AG09309 (cell line): ENCODE measurements at regions not wholly inside any gene's neighbourhood (a gene's known extent, or its start where the extent isn't known, plus 50 kb on each side); places are given as distances from the start of the nearest gene placed in this dataset.

Source experiments
- DNase-seq: peaks from one replicate; pipeline ENCODE4 v3.0.0-alpha.2; 2010; ENCODE audit warnings: low read depth
- H3K4me3 ChIP-seq: 2 replicates; pipeline ENCODE4 v1.5.1; 2011; ENCODE audit warnings: mild to moderate bottlenecking, low read depth, low read length, moderate library complexity; ENCODE audit not compliant: control insufficient read depth
- CTCF ChIP-seq: IDR thresholded peaks from 2 replicates; pipeline ENCODE4 v1.5.1; 2011; ENCODE audit warnings: mild to moderate bottlenecking, low read depth, low read length, inconsistent platforms; ENCODE audit not compliant: insufficient read depth, control insufficient read depth; ENCODE audit errors: missing control alignments

GRCh38 chr16:49054606-49055005 is 227.0 kb downstream of the CBLN1 start:
- TF ChIP-seq CTCF, result no peak

GRCh38 chr16:49052846-49053245 is 228.8 kb downstream of the CBLN1 start:
- DNase-seq, result no peak
- TF ChIP-seq CTCF, result no peak
- H3K4me3 ChIP-seq, result no peak overlapping the region

More at GRCh38 chr16:49054606-49055005, 227.0 kb downstream of the CBLN1 start:
- no peak for DNase-seq
- no peak overlapping the region for H3K4me3 ChIP-seq

- no peak for DNase-seq
- no peak overlapping the region for H3K4me3 ChIP-seq
- TF ChIP-seq CTCF, result no peak
These were observed 230.1 kb downstream of the CBLN1 start for GRCh38 chr16:49051576-49051975.

- H3K4me3 ChIP-seq, result no peak overlapping the region
- no peak for DNase-seq
- no peak for TF ChIP-seq CTCF
These were observed 231.0 kb downstream of the CBLN1 start for GRCh38 chr16:49050607-49051006.

- H3K4me3 ChIP-seq, result no peak overlapping the region
- DNase-seq, result no peak
- TF ChIP-seq CTCF, result no peak
These were observed 232.0 kb downstream of the CBLN1 start for GRCh38 chr16:49049644-49050043.

- TF ChIP-seq CTCF, result no peak
- DNase-seq, result no peak
- no peak overlapping the region for H3K4me3 ChIP-seq
These were observed 232.4 kb downstream of the CBLN1 start for GRCh38 chr16:49049191-49049590.

GRCh38 chr16:49048557-49048956 is 233.1 kb downstream of the CBLN1 start:
- no peak for TF ChIP-seq CTCF
- DNase-seq, result no peak
- no peak overlapping the region for H3K4me3 ChIP-seq
